SKM-1 (cell line): ENCODE measurements at regions not wholly inside any gene's neighbourhood (a gene's known extent, or its start where the extent isn't known, plus 50 kb on each side); places are given as distances from the start of the nearest gene placed in this dataset.

Source experiments
- DNase-seq: peaks from one replicate; lab custom pipeline; 2025; ENCODE audit not compliant: unreplicated experiment; lab: John Stamatoyannopoulos, UW

DNA sequence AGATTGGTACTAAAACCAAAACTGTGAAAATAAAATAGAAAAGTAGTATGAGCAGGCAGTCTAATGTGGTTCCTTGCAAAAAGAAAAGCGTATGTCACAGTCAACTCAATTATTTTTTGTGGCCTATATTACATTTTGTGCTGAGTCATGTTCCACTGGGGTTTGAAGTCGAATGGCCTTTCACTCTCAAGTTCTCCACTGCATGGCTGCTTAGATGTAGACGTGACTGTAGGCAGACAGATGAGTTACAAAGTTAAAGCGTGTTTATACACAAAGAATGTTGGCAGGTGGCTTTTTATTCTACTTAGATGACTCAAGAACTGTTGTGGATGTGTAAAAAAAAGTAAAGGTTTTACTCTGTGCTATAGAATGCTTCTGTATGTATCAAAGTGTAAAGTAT is 133.9 kb downstream of the SLITRK6 start:
- DNase-seq = no peak

DNA sequence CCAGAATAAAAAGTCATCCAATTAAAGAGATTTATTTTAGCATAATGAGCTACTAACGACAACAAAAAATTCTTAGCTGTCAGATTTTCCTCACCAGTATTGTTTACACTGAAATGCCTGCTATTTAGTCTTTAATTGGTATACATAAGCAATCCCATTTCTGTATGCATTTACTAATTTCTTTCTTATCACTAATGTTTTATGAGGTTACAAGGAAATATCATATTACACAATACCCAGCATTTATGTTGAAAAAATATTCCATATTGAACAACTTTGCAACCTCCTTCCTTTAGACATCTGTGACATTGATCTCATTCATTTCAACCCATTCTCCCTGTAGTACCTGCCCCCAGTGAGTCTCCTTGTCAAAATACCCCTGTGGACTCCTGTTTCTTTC is 135.4 kb downstream of the SLITRK6 start:
- no peak for DNase-seq

DNA sequence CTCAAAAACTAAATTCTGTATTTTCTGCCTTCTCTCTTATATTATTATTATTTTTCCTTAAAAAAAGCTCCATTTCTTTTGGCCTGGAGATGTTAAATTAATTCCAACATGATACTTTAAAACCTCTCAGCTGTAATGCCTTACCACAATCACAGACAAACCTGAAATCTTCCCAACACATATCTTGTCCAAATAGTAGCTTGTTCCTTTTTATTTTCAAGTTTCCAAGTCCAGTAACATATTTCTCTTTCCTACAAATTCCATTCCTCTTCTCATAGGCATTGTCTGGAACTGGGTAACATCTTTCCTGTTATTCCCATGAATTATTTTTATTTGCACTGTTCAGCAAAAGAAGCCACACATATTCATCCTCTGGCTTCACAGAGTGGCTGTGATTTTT is 137.0 kb downstream of the SLITRK6 start:
- no peak for DNase-seq

DNA sequence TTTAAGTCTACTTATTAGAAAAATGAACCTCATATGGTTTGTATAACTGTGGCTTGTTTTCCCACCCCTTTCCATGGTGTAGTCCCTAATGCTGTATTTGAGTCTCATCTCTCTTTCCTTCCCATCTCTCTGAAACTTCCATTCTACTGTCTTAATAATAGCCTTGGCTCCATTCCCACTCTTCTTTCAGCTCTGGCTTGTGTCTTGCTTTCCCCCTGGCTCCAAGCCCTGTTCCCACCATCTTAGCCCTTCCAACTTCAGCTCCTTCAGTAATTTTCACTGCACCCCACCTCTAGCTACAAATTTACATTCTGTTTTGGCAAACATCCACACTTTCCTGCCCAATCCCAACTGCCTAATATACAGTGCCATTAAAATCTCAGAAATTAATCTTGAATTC is 137.5 kb downstream of the SLITRK6 start:
- no peak for DNase-seq

DNA sequence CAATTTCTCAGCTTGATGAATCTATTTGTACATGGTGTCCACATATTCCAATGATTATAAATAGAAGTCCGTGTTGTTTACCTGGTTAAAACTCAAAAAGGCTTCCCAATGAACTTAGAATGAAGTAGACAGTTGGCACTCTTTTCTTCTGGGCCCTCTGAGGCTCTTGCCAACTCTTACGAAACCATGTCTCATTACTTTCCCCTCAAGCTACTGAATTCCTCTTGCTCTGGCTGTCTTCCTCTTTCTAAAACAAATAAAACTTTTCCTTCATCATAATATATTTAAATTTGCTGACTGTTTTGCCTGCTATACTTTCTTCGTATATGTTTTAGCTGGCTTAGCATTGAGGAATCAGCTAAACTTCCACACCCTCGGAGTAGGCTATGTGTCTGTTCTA is 139.7 kb downstream of the SLITRK6 start:
- peak; percentile 38 for DNase-seq

DNA sequence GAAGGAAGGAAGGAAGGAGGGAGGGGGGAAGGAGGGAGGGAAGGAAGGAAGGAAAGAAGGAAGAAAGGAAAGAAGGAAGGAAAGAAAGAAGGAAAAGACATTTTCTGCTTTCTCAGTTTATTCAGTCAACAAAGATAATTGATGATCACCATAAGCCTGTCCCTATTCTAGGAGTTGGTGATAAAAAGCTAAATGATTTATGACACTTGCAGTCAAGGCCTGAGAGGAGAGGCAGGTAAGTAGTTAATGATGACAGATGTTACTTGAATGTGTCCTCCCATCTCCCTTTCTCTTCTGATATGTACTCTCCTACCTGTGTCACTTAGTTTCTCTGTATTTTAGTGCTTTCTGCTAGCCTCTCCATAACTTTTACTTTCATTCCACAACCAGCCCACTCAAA is 141.3 kb downstream of the SLITRK6 start:
- no peak for DNase-seq

DNA sequence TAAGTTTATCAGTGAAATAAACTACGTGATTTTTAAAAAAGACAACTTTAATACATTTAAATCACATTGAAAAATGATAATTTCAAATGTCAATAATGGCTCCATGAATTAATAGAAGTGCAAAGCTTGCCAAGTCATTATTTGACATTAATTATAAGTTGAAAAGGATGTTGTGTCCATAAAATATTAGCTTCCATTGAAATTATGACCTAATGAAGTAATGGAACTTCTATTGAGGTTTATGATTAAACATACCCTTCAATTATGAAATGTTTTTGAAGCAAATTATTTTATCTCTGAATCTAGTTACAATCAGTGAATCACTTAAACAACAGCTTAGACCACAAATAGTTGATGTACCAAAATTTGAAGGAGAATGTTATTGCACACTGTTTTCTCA is 144.2 kb downstream of the SLITRK6 start:
- DNase-seq = no peak

DNA sequence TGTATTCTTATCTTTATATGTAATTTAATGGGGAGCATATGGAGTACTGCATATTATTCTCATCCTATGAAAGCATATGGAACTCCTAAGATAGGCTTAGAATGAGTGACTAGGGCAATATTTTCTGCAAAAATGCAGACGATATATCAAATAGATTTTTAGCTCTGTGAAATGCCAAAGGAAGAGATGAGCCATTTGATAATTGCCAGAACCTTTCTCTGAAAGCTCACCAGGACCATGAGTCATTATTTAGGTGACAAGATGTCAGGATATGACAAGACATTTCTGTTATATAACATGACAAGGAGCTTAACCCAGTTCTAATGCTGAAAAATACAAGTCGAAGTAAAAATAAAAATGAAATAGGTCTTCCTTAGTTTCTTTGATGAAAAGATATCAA is 145.0 kb downstream of the SLITRK6 start:
- DNase-seq = no peak

DNA sequence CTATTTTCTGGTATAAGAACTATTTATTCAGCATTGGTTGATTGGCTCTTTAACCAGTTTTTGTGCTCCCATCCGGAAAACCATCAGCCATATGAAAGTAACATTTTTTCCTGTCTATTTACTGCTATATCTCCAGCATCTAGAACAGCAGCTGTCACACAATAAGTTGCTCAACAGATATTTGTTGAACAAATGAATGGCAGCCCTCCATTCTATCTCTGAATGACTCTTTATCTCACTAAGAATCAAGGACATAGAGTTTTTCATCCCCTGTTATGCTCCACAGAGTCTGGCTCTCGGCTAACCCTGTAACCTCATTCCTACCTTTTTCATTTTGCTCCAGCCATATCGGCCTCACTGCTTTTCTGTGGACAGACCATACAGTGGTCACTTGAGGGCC is 145.5 kb downstream of the SLITRK6 start:
- DNase-seq = no peak

DNA sequence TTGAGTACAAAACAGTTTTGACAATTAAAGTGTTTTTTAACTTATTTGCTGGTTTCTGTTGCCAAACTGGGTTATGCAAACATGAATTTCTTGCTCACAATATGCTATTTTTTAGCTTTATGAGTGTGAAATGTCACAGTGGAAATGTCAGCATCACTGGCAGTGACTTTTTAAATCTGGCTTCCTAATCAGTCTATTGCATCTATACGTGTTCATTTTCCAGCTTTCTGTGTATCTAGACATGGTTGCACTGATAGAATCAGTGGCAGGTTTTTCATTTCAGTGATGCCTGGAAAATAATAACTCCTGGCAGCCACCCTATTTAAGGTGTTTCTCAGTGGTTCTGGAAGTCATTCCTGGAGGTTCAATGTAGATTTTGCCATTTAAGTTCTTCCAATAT is 146.7 kb downstream of the SLITRK6 start:
- no peak for DNase-seq

DNA sequence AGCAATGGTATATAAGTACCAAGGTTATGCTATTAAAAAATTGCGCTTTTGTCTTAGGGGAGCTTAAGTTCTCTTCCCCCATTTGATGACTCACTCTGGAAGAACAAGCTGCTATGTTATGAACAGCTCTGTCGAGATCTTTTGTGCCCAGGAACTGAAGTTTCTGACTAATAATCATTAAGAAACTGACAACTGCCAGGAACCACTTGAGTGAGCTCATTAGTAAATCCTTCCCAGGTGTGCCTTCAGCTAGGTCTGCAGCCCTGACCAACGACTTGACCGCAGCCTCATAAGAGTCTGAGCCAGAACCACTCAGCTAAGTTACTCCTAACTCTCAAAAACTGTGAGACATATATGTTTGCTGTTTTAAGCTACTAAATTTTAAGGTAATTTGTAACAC is 147.8 kb downstream of the SLITRK6 start:
- no peak for DNase-seq

DNA sequence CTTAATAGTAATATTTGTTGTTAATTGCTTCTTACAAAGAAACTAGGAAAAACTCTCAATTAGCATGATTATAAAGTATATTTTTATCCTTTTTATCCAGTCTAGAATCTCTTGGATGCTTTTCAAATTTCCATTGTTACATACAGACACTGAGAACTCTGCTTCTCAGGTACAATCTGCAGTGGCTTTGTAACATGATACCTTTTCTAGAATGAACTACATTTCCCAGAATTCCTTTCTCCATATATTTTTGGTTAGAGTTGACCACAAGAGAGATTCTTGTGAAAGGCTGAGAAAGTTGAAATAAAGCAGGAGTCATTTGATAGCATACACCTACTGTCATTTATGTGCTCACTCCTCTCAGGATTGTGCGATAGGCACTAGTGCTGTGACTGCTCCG is 148.6 kb downstream of the SLITRK6 start:
- no peak for DNase-seq

DNA sequence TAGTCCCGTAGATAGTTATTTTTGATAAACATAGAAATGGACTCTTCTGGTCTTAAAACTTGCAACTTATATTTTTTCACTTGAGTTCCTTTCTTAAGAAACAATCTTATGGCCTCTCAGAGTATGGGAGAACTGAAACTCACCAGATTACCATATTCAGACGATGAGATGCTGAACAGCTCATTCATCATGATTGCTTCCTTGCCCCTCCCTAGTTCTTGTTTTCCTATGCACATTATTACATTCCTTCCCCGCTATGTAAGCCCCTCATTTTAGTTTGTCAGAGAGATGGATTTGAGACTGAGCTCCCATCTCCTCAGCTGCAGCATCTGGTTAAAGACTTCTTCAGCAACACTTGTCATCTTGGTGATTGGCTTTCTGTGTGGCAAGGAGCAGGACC is 158.5 kb downstream of the SLITRK6 start:
- no peak for DNase-seq

DNA sequence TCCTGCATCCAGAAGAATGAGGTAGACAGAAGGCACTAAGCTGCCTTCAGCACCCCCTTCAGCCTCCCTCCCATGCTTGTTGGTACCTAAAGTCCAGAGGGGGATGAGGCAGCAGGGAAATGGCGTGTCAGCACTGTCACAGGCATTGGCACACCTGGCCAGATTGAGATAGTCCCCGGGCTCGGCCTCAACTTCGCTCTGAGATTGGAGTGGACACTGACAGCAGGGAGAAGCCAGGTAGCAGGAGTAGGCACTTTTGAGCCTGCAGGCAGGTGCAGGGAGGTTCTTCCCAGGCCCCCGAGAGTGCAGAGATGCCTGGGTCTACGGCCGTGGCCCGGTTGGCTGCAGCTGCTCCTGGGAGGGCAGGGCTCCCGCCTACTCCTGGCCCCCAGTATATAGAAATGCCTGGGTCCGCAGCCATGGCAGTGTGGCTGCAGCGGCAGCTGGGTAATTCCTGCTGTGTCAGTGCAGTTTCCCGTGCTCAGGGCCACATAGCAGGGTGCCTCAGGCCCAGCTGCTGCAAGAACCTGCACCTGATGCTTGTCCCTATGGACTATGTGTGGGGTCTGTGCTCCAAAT is 160.3 kb downstream of the SLITRK6 start:
- no peak for DNase-seq

DNA sequence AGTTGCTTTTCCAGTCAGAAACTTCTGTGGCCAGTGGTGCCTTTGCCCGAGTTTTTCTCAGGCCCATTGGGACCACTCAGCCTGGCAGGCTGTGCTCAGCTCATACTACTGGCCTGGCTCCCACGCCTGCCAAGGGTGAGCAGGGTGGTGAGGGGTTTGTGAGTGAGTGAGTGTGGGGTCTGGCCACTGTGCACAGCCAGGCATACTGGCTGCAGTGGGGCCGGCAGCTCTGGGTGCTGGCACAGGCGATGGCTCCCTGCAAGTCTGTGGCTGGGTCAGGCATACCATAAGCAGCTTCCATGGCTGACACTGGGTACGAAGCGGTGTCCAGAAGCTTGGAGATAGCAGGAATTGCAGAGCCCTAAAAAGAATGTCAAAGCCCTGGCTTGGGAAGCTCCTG is 161.0 kb downstream of the SLITRK6 start:
- no peak for DNase-seq

DNA sequence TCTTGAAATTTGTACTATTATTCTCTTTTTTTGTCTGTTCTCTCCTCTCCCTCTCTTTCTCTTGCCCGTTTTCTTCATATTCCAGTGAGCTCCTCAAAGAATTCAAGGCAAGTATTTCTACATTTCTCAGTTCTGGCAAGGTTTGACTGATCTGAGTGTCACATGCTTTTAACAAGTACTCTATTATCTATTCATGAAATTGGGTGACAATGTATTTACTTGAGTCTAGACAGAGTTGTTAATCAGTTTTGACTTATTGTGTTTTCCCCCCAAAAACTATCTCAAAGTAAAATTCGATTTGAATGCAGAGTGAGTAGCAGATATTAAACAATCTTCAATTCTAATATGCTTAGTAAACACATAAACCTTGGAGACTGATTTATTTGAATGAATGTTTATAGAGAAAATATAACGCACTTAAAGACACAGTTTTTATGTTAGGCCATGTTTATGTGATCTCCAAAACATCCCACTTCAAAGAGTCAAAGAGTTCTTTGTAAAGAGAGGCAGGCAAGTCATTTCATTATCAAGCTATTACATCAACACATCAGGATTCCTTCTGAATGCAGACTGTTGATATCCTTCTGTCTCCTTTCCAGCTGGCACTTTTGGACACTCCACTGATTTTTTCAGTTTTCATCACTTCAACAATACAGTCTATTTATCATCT is 166.6 kb downstream of the SLITRK6 start:
- DNase-seq = no peak

DNA sequence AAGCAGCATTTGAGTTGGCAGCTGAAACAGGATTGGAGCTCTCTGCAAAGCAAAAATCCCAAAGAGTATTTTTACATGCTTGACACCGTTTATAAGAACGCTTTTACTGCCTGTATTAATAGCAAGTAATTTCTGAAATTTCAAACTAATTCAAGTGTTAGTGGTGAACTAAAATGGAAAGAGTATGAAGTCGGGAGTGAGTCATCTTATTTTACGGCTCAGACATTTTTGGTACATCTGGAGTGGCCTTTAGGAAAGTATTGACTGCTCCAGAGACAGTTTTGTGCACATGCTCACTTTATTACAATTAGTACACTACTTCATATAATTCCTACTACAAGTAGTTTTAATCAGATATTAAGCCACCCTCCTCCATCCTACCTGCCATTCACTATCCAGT is 167.4 kb downstream of the SLITRK6 start:
- DNase-seq = no peak

DNA sequence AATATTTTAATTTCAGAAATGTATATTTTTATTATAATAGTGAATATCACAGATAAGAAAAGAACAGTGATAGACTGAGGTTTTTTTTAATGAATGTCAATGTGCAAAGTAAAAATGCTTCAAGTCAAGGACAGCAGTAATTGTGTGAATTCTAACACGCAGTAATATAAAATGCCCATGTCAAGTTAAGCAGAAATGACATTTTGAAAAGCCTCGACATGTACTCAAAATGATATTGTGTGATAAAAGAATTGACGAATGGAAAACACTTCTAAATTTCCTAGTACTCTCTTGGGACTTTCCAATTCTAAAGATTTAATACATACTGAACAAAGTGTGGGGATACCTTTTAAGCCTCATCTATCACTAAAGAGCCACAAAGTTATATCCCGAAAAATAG is 172.6 kb downstream of the SLITRK6 start:
- no peak for DNase-seq

DNA sequence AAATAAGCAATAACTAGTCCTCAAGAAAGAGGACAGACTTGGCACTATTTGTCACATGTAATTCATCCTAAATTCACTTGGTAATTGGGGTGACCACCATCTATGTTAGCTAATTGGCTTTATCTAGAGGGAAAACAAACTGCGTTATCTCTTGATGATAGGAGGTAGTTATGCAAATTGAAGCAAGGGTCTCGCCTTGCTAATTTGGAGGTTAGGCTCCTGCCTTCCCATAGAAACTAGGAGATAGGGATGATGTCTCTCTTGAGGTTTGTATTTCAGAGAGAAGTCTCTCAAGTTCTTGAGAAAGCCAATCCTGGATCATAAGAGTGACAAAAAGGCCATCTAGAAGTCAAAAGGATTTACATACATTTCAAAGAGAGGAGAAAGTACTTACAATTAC is 179.9 kb downstream of the SLITRK6 start:
- DNase-seq = no peak

DNA sequence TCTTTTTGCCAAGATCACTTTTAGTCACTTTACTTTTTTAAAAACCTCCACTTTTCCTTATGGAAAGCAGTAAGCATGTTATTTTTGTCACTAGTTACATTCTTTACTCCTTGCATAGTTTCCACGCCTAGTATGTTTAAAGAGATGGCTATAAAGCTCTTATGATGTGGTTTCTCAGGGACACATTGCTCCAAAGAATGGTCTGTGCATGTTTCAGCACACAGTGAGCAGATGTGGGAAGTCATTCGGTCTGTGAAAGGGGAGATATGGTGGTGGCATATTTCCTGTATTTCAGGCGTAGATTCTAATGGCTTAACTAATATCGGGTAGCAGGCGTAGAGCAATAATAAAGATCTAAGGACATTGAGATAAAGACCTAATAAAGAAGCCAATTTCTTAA is 180.7 kb downstream of the SLITRK6 start:
- DNase-seq = no peak

DNA sequence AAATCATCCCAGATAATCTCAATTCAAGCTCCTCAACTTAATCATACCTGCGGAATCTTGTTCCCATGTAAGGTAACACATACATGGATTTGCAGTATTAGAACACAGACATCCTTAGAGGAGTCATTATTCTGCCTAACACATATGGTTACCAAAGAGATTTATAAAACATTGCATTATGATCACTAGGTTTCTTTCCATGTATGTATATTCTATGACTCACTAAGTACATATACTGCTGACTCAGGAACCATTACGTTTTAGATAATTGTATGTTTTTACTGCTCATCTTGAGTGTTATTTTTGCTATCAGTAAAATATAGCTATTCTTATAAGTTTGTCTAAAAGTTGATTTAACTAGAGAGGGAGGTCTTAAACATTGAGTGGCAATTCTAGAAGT is 182.9 kb downstream of the SLITRK6 start:
- no peak for DNase-seq

DNA sequence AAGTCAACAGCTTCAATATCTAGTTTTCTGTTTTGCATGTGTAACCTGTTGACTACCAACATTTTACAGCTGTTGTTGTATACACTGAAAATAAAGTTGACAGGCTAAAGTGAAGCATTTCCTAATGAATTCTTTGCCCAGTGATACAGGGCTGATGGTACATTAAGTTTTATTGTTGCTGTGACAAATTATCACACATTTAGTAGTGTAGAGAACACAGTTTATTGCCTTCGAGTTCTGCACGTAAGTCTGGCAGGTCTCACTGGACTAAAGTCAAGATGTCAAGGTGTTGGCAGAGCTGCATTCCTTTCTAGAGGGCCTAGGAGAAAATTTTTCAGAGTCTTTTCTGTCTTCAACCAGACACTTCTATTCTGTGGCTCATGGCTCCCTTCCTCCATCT is 184.2 kb downstream of the SLITRK6 start:
- DNase-seq = no peak

DNA sequence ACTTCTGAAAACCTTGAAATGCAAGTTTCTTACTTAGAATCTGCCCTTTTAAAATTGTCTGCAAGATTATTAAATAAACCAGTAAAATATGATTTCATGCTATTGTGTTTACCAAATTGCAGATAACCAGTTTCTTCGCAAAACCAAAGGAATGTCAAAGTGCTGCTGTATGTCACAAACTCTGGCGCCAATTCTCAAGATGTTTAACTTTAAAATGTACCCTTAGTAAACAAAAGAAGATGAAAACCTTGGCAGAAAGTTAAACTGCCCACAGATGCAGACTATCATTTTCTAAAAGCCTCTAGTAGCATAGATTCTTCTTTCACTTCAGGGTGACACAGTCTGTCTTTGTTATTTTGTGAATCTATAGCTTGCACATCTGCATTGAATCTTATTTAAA is 189.2 kb downstream of the SLITRK6 start:
- DNase-seq = no peak
